HG03469 (cell line): ENCODE measurements at regions not wholly inside any gene's neighbourhood (a gene's known extent, or its start where the extent isn't known, plus 50 kb on each side); places are given as distances from the start of the nearest gene placed in this dataset.

Source experiments
- ATAC-seq: cut with Tn5 transposase; IDR thresholded peaks from one replicate; pipeline ENCODE4 v1.9.1; 2021; ENCODE audit warnings: mild to moderate bottlenecking, moderate library complexity, moderate number of reproducible peaks; ENCODE audit not compliant: unreplicated experiment

DNA sequence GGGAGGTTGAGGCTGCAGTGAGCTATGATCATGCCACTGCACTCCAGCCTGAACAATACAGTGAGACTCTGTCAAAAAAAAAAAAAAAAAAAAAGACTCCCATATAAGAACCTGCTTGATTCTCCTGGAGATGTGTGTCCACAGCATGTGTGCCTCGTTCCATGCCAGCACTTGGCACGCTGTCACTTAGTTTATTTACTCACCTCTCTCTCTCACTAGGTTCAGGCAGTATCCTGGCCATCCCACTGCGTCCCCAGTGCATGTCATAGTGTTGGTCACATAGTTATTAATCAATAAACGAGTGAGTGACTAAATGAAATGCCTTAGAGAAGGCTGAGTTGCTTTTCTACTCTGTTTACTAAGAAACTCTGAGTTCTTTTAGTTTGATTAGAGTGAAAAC, 79.1 kb upstream of the GPR12 start:
- no peak for ATAC-seq

DNA sequence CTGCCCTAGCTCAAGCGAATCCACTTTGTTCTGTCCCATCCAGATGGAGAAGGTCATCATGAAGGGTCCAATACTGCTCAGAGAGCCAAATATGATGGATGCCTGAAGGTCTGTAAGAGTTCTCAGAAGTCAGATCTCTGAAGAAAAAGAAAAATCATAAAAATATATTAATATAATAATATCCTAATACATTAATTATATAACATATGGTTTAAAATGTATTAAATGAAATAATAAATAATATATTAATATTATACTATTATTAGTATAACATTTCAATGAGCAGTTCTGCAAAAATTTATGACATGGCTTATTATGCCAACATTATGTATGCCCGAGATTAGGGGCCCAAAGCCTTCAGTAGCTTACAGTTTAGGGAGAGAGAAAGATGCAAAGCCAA, 78.2 kb upstream of the GPR12 start:
- no peak for ATAC-seq

DNA sequence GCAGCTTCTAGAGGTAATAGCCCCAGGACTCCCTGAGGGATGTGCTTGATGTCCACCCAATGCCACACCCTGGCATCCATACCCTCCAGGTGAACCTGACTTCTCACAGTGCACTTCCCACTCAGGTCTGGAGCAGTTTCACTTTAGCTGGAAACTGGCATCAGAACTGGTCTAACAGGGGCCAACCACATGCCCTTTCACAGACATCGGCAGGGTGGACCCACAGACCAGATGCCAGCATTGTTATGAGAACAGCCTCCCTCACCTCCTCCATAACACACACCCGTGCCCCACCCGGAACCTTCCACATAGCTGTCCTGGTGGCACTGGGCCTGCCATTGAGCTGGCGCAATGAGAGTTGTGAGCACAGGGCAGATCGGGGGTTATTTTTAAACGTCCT, 77.4 kb upstream of the GPR12 start:
- no peak for ATAC-seq

DNA sequence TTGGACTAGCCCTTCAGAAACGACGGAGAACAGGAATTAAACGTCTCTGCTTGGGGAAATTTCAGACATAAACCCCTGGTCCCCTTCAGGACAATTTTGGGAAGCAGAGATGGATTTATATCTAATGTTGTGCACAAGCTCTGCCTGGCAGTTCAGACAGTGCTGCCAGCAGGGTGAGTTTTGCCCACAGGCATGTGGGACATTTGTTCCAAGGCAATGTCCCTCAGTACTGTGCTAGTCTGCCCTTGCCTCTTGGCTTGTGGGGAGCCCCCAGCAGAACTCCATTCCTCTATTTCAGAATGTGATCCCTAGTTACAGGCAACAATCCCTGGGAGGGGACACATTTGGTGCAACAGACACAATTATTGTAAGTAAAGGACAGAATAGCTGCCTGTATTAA, 76.5 kb upstream of the GPR12 start:
- no peak for ATAC-seq

DNA sequence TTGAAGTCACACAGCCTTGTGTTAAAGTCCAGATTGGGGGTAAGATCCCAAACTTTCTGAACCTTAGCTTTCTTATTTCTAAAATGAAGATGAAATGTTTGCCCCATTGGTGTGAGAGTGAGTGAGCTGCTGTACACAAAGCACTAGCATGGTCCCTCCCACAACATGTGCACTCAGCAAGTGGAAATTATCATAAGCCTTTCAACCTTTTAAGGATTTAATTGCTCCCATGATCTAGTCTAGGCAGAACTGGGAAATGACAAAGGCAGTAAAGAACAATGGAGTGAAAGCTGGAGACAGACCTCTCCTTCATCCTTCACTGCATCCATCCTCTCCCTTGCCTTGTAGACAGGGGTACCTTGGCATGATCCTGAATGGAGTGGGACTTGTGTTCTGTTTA, 76.0 kb upstream of the GPR12 start:
- no peak for ATAC-seq

DNA sequence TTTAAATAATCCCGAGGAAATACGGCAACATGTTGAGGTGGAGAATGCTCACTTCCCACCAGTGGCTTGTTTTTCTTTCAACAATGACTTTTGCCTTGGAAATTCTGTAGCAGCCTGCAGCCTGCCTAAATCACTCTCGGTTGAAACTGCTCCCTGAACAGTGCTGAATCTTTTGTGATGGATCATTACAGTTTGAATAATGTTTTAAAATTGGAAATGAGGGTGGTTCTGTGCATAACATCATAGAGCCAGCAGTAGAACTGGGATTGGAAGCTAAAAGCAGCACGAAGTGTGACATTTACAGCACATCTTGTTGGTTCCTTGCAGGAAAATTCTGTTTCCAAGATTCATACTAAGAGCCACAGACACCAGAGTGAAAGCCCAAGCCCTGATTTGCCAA, 74.1 kb upstream of the GPR12 start:
- ATAC-seq, result no peak

DNA sequence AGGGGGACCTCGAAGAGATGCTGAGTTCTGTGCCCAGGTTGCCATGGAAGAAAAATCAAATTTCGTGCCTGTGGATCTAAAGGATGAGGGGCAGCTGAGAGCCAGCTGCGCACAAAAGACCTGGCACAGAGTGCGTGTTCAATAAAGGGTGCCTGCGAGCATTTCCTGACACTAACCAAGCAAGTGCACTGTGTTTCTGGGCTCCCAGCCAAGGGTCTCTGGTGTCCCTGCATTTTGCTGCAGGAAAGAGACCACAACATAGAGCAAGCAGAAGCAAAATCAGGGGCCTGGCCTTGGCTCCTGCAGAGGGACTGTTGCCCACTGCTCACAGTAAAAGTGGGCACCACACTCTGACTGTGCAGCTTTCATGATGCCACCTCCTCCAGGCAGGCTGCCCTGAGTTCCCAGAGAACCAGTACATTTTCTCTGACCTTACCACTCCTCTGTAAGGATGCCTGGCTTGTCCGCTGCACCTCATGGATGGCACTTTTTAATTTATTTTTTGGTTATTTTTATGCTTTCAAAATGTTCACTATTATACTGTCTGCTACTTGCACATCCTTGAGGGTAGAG, 70.8 kb upstream of the GPR12 start:
- ATAC-seq, result no peak

DNA sequence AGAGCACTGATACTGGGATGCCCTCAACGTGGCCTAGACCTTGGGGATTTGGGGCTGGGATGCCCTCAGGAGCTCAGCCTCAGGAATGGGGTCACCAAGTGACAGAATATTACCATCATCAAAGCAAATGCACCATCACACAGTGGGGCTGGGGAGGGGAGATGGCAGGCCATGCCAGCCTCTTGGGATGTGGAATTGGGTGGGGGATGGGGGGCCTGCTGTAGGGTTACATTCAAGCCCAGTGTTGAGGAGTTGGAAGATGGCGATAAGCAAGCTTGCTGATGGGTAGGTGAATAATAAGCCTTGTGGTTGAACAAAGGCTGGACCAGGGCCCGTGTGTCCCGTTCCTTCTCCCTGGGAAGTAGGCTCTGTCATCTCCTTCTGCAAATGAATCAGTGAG, 69.1 kb upstream of the GPR12 start:
- no peak for ATAC-seq

DNA sequence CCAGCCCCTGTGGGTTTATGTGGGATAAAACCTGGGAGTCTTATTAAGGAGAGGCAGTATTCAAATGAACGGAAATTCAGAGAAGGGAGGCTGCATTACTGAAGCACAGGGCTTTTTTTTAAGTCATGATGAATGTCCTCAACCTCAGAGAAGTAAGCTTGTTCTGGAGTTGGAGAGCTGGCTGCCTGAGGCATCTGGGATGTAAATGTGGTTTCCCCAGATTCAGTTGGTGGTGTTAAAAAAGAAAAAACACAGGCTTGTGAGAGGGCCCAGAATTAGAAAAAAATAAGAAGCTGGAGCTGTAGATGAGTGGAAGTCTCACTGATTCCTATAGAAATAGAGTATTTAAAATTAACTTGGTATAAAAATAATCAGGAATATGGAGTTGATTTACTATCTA, 64.0 kb upstream of the GPR12 start:
- no peak for ATAC-seq

DNA sequence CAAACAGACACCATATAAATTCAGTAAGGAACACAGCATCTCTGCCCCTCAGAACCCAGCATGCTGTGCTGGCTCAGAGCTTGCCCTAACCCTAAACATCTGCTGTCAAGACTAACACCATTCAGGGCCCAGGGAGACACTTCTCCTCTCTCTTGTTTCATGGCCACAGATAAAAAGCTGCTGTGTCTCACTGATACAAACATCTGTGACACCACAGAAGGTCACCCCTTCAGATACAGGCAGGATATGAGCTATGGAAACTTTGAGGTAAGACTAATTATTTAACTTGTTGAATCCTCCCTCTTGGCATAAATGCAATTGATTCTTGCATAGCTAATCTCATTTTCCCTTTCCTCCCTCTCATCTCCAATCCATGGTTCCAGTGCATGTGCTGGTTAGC, 61.6 kb upstream of the GPR12 start:
- ATAC-seq, result no peak

DNA sequence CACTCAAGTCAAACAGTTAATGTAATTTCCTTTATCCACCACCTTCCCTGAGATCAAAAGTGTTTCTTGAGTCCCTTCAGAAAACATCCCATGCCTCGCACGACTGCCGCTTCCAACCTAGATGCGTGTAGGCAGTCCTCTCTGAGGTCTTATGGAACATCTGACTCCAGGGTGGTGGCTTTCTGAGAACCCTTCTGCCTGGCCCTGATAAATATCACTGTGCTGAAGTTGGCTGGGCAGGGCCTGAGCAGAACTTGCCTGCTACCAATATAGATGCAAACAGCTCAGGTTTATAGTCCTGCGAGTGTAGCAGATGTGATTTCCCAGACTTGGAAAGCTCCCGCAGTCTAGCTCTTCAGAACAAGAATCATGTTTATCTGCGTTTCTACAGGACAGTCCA, 61.1 kb upstream of the GPR12 start:
- ATAC-seq, result no peak

DNA sequence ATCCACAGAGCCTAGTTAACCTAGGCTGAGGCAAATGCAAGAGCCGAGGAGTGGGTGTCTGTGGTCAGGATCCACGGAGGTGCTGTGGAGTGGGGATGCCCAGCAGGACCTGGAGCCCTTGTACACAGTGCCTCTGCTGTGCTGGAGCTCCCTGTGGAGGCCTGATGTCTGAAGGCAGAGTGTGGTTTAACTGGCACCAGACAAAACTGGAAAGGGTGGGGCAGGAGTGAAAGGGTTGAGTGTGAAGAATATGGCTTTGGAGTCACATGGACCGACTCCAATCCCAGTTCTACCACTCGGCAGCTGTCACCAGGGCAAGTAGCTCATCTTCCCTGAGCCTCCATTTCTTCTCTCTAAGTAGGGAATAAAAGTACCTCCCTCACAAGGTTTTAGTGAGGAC, 60.3 kb upstream of the GPR12 start:
- ATAC-seq, result no peak

DNA sequence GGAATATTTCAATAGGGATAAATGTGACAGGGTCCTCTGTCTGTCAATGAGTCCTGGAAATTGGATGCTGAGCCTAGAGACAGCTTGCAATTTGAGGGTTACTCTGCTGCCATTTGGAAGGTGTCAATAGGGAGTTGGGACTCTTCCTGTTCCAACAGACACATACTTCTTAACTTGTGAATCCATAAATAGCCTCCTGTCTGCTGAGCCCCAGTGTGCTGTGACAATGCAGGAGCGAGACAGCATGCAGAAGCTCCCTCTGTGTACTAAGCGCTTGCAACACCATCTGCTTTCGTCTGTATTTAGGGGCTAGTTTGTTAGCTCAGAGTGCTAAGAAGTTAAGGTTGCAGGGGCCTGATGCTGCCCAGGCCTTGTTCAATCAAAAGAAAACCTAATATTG, 58.5 kb upstream of the GPR12 start:
- no peak for ATAC-seq

DNA sequence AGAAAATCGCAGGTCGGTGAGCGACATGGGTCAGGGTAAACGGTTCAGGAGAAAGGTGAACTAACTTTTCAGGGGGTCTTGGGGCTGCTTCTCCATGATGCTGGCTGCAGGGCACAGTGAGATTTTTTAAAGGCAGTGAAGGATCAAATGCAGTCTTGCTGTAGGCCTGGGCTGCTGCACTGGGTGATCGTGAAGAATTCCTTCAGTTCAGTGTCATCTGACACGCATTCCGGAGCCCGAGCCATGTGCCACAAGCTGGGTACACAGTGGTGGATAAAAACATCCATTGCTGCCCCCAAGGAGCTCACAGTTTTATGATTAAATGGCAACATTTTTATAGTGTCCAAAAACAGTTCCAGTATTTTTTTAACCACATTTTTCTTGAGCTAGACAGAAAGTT, 56.3 kb upstream of the GPR12 start:
- no peak for ATAC-seq

DNA sequence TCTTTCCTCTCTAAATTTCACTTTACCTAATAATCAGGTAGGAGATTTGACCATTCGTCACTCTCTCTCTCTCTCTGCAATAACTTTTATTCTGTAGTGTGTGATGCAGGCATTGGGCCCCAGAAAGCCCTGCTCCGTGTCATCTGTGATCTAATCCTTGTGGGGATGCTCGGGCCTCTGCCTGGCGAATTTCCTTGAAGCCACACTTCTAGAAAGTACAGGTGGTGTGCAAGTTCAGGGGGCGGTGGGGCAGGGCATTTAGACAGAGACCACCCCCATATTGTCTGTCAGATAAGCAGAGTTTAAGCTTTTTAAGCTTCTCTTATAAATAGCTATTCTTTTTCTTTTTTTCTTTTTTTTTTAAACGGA, 53.4 kb upstream of the GPR12 start:
- no peak for ATAC-seq

DNA sequence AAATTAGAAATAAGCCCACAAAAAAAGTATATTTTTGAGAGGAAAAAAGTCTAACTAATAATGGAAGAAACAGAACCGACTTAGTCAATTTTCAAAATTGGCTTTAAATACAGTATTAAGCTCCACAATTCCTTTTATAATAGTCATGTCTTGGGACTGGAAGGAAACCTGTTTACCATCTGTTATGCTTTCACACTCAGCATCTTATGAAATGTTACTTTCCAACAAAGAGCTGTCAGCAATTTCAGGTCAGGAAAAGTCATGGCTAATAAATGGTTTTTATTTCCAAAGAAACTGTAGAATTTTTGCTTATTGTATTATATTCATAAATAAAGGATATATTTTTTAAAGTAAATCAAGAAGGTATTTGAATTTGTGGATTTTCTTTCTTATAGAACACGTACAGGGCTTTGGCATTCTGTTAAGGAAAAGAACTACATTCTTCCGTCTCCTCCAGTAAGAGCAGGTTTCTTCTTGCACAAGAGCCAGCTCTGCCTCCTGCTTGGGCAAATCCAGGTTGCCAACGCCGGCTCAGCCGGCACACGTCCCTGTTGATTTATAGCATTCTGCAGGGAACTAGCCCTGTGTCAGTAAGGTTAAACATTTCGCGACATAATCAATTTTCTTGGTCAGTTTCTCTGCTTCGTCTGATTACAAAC, 52.9 kb upstream of the GPR12 start:
- ATAC-seq, result no peak

DNA sequence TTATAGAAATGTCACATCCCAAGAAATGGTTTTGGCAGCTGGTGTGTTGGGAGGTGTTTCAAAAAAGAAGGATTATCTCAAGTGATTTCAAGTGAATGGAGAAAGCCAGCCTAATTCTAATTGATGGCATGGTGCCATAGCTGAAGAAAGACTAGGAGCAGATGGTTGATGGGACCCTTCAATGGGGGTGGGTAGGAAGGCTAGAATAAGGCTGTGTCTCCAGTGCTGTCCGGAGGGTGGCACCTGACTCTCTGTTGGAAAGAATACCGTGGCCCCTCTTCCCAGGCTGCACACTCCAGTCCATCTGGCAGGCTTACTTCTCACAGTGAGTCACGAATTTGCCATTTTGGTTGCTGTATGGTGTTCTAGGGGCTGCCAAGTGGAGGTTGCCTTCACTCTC, 51.0 kb upstream of the GPR12 start:
- ATAC-seq, result no peak
